Activated T-cell treated with anti-CD3 and anti-CD28 coated beads, Interleukin-2, amount 50 U/mL, for 72 hours (primary cell): ENCODE measurements at regions not wholly inside any gene's neighbourhood (a gene's known extent, or its start where the extent isn't known, plus 50 kb on each side); places are given as distances from the start of the nearest gene placed in this dataset.
"Not testable (repeated sequence)": the region's sequence is repeated elsewhere in the genome, so short reads cannot be mapped to it uniquely, and the experiment has no call there.

Experiments
- ATAC-seq, 2 donors: fragments of 150-1000 bp; cut with Tn5 transposase; replicated peaks in 1 of 2; 2 replicates each; pipeline ENCODE4 v1.10.0; 2021; ENCODE audit warnings: moderate library complexity in 2 of 2, mild to moderate bottlenecking in 1 of 2
- DNase-seq, 2 donors: peaks; one replicate each; pipeline ENCODE4 v3.0.0; 2021 to 2022; ENCODE audit warnings: mixed read lengths in 1 of 2
- H3K27ac Mint-ChIP-seq: one replicate; pipeline ENCODE4 v1.8.0; 2022; ENCODE audit warnings: mild to moderate bottlenecking, moderate library complexity, mixed read lengths
- H3K27me3 Mint-ChIP-seq: one replicate; pipeline ENCODE4 v1.8.0; 2022; ENCODE audit warnings: low read depth, mixed read lengths
- H3K36me3 Mint-ChIP-seq, 2 donors: one replicate each; pipeline ENCODE4 v1.8.0; 2022; ENCODE audit warnings: mixed read lengths in 2 of 2, mild to moderate bottlenecking in 1 of 2; ENCODE audit not compliant: insufficient read depth in 2 of 2
- H3K4me1 Mint-ChIP-seq: one replicate; pipeline ENCODE4 v1.8.0; 2022; ENCODE audit warnings: low read depth, mixed read lengths
- H3K4me3 Mint-ChIP-seq, 2 donors: one replicate each; pipeline ENCODE4 v1.8.0; 2022; ENCODE audit warnings: mild to moderate bottlenecking in 2 of 2, mixed read lengths in 2 of 2, moderate library complexity in 2 of 2
- H3K9me3 Mint-ChIP-seq, 2 donors: one replicate each; pipeline ENCODE4 v1.8.0; 2022; ENCODE audit warnings: mixed read lengths in 2 of 2

DNA sequence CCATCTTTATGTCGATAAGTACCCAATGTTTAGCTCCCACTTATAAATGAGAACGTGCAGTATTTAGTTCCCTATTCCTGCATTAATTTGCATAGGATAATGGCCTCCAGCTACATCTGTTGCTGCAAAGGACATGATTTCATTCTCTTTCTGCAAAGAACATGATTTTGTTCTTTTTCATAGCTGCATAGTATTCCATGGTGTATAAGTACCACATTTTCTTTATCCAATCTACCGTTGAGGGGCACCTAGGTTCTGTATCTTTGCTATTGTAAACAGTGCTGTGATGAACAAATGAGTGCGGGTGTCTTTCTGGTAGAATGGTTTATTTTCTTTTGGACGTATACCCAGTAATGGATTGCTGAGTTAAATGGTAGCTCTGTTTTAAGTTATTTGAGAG is 63.0 kb downstream of the HLX start:
- Mint-ChIP-seq H3K27me3 (no peaks in the 10 kb centered on the region), H3K9me3 (peaks cover 0 to 7% of the 10 kb centered on the region in 2 donors), H3K4me1 (no peaks in the 10 kb centered on the region), H3K27ac (no peak overlapping the region), H3K36me3 (peaks cover 0 to 2% of the 10 kb centered on the region in 2 donors), H3K4me3 (no peak overlapping the region)
- ATAC-seq (no peak), DNase-seq (no peak)

DNA sequence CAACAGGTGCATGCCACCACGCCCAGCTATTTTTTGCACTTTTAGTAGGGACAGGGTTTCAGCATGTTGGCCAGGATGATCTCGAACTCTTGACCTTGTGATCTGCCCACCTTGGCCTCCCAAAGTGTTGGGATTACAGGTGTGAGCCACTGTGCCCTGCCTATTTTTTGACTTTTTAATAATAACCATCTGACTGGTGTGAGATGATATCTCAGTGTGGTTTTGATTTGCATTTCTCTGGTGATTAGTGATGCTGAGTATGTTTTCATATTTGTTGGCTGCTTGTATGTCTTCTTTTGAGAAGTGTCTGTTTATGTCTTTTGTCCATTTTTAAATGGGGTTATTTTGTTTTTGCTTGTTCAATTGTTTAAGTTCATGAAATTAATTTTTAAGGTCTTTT is 63.7 kb downstream of the HLX start:
- not testable (repeated sequence) for H3K27ac Mint-ChIP-seq, ATAC-seq, H3K9me3 Mint-ChIP-seq, H3K4me3 Mint-ChIP-seq, H3K27me3 Mint-ChIP-seq, H3K4me1 Mint-ChIP-seq, DNase-seq, H3K36me3 Mint-ChIP-seq

DNA sequence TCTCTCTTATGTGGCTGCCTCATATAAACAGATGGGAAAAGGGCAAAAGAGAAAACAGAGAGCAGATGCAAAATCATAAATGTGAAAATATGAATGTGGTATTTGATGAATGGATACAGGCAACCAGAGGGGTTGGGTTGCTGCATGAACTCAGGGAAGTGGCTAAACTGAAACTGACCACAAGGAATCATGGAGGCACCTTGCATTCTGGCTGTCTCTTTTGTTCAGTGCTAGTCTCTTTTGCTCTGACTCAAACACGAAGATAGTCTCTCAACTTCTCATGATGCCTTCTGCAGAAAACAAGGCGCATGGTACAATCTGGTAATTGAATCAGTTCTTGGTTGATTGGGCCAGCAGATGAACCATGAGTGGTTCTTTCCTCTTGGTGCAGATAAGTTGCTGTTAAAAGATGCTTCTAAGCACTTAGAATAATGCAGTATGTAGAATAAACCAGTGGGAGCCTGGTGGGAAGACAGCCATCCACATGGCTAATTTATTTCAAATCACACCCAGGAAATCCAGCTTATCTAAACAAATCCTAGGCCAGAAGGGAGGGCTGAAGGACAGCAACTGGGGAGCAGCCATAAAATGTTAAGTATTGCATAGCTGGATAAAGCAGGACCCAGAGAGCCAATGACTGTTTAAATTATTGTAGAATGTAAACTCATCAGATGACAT is 64.2 kb downstream of the HLX start:
- Mint-ChIP-seq H3K27ac (no peak overlapping the region), H3K4me1 (no peaks in the 10 kb centered on the region), H3K4me3 (no peak overlapping the region), H3K27me3 (no peaks in the 10 kb centered on the region), H3K9me3 (peaks cover 0 to 7% of the 10 kb centered on the region in 2 donors), H3K36me3 (peaks cover 0 to 2% of the 10 kb centered on the region in 2 donors)
- DNase-seq (no peak), ATAC-seq (no peak)

DNA sequence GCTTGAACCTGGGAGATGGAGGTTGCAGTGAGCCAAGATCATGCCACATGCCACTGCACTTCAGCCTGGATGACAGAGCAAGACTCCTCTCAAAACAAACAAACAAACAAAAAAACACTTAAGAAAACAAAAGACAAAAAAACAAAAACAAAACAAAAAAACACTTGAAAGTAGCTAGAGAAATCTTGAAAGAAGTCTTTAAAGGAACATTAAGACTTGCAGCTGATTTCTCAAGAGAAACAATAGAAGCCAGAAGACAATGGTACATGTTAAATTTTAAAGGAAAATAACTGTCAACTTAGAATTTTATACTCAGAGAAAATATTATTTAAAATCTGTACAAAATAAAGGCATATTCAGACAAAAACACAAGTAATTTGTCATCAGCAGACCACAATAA is 71.3 kb downstream of the HLX start:
- no peak overlapping the region for H3K27ac Mint-ChIP-seq
- no peaks in the 10 kb centered on the region for H3K4me1 Mint-ChIP-seq
- H3K4me3 Mint-ChIP-seq, result no peak overlapping the region
- peaks cover 2 to 9% of the 10 kb centered on the region in 2 donors for H3K9me3 Mint-ChIP-seq
- DNase-seq (no peak), ATAC-seq (no peak)
- no peaks in the 10 kb centered on the region for H3K27me3 Mint-ChIP-seq
- H3K36me3 Mint-ChIP-seq, result peaks cover 2% of the 10 kb centered on the region in 2 donors

DNA sequence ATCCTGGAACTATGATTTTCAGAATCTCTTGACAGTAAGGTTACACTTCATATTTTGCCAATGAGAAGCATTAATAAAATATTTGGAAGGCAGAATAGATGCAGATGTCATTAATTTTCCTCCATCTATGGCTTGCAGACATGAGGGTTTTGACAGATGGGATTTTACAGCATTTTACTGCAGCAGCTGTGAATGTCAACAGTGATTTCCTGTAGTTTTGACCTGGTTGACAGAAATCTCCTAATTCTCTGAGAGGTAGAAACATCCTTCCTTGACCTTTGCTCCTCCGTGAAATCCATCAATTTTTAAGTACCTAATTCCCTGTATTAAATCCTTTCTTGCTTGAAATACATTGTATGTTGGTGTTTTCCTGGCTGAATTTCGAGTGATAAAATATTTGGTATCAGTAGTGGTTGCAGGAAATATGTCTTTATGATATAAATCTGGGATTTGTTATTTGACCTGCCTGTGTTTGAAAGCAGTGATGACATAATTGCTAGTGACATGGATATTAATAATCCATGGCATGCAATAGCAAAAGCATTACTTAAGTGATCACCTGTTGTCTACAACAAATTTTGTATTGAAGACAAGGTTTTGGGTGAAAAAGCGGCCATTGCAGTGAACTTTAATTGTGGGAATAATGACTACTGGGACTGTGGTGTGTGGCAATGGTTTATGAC is 73.9 kb downstream of the HLX start:
- peaks cover 2% of the 10 kb centered on the region in 2 donors for H3K36me3 Mint-ChIP-seq
- no peaks in the 10 kb centered on the region for H3K4me1 Mint-ChIP-seq
- DNase-seq (no peak), ATAC-seq (no peak)
- H3K27ac Mint-ChIP-seq, result no peak overlapping the region
- peaks cover 2 to 7% of the 10 kb centered on the region in 2 donors for H3K9me3 Mint-ChIP-seq
- H3K27me3 Mint-ChIP-seq, result no peaks in the 10 kb centered on the region
- H3K4me3 Mint-ChIP-seq, result no peak overlapping the region

DNA sequence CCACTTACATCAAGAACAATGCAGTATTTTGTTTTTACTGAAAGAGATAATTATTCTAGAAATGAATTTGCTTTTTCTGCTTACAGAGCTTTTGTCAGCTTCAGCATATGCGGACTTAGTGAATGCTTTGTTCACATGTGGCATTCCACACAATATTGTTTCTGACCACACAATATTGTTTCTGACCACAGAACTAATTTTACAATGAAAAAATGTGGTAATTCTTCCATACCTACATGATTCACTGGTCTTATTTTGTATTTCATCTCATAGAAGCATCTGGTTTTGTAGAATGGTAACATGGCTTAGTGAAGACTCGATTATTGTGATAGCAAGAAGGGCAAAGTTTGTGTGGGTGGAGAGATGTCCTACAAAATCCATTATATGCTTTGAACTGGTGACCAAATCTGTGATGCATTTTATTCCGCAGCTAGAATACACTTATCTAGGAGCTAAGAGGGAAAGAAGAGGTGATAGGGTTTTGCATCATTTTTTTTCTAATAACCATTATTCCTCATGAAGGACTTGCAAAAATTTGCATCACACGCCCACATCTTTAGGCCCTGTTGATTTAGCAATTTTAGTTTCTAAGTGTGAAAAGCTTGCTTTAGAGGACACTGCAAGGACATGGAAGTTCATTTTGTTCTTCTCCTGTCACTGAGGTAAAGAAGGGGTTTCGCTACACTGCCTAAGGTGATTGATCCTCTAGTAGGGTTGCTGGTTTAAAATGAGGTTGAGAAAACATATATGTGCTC is 75.3 kb downstream of the HLX start:
- ATAC-seq (no peak), DNase-seq (no peak)
- H3K4me1 Mint-ChIP-seq, result no peaks in the 10 kb centered on the region
- no peaks in the 10 kb centered on the region for H3K27me3 Mint-ChIP-seq
- no peak overlapping the region for H3K27ac Mint-ChIP-seq
- peaks cover 2 to 8% of the 10 kb centered on the region in 2 donors for H3K9me3 Mint-ChIP-seq
- no peak overlapping the region for H3K4me3 Mint-ChIP-seq
- H3K36me3 Mint-ChIP-seq, result peaks cover 2% of the 10 kb centered on the region in 2 donors

DNA sequence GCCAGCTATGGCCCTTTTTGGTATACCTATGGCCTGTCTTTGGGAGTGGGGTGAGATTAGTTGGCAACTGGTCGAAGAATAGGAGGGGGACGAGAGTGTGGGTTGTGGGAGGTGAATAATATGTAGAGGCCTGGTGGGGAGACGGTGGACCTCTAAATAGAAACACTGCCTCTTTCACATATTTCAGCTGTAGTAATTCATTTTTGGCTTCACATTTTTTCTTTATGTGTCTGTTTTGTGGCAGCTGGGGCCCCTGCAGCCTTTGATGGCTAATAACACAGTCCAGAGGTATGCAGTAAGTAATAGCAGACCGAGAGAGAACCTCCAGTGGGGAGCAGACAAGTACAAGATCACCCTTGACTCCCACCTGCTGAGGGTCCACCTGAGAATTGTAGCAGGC is 75.9 kb downstream of the HLX start:
- H3K27ac Mint-ChIP-seq, result no peak overlapping the region
- peaks cover 0 to 2% of the 10 kb centered on the region in 2 donors for H3K36me3 Mint-ChIP-seq
- H3K4me1 Mint-ChIP-seq, result no peaks in the 10 kb centered on the region
- ATAC-seq (no peak), DNase-seq (no peak)
- H3K4me3 Mint-ChIP-seq, result no peak overlapping the region
- peaks cover 0 to 4% of the 10 kb centered on the region in 2 donors for H3K9me3 Mint-ChIP-seq
- H3K27me3 Mint-ChIP-seq, result no peaks in the 10 kb centered on the region

DNA sequence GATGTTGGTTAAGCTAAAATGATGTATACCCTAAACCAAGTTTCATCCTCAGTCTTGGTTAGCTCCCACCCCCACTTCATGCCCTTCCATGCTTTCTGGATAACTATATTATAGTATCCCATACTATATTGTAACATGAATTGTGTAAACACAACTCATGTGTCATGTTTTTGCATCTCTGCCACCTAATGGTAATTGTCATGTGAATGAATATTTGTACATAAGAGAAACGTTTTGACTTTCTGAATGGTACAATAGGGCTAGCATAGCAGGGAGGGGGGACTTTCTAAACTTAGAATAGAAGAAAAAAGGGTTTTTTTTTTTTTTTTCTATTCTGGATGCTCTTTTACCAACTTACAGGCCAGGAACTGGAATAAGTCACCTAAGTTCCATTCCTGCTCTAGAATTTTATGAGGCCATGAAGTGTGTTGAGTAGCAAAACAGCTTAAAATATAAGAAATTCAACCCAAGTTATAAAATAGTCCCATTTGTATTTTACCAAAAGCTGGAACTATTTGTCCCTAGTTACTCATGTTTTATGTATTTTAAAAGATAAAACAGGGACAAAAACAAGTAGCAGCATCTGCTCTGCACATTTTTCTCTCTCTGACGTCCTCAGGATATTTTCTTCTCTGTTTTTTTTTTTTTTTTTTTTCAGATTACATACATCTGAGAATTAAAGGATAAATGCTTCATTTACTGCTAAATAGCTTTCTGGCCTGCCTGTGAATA is 77.4 kb downstream of the HLX start:
- Mint-ChIP-seq H3K27me3 (no peaks in the 10 kb centered on the region), H3K27ac (no peak overlapping the region), H3K4me1 (no peaks in the 10 kb centered on the region), H3K36me3 (no peaks in the 10 kb centered on the region), H3K9me3 (peaks cover 0 to 1% of the 10 kb centered on the region in 2 donors), H3K4me3 (no peak overlapping the region)
- no peak for ATAC-seq
- no peak for DNase-seq

DNA sequence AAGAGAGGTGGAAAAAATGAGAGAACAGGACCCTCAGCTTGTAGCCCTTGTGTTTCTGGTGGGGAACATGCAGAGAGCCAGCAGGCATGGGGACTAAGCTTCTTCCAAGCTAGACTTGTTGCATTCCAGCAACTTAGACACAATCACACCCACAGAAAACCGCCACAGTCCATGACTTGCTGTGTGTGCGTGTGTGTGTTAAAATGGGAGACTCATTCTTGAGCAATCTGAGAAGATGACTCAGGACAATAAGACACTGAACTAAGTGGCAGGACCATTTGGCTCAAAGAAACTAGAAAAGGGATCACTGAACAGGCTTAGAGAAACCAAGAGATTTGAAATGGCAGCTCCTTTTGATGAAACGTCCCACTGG is 78.0 kb downstream of the HLX start:
- H3K9me3 Mint-ChIP-seq, result peaks cover 0 to 1% of the 10 kb centered on the region in 2 donors
- ATAC-seq, result no peak
- H3K27me3 Mint-ChIP-seq, result no peaks in the 10 kb centered on the region
- no peaks in the 10 kb centered on the region for H3K4me1 Mint-ChIP-seq
- H3K4me3 Mint-ChIP-seq, result no peak overlapping the region
- no peak for DNase-seq
- H3K36me3 Mint-ChIP-seq, result no peaks in the 10 kb centered on the region
- H3K27ac Mint-ChIP-seq, result no peak overlapping the region

DNA sequence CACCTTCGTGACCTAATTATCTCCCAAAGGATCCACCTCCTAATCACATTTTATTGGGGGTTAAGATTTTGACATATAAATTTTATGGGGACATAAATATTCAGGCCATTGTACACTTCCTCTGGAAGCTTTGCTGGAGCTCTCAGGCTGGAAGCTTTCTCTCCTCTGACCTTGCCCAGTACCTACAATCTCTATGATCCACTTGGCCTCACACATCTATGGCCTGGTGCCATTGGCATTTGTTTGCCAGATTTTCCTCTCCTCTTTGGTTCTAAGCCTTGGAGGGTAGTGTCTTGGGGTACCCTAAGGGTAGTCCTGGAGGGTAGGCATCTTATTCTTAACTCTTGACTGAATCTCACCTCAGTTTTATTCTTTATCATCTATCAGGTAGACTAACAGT is 79.0 kb downstream of the HLX start:
- no peaks in the 10 kb centered on the region for H3K36me3 Mint-ChIP-seq
- H3K4me1 Mint-ChIP-seq, result no peaks in the 10 kb centered on the region
- peaks cover 0 to 1% of the 10 kb centered on the region in 2 donors for H3K9me3 Mint-ChIP-seq
- no peaks in the 10 kb centered on the region for H3K27me3 Mint-ChIP-seq
- no peak overlapping the region for H3K27ac Mint-ChIP-seq
- DNase-seq, result no peak
- H3K4me3 Mint-ChIP-seq, result no peak overlapping the region
- no peak for ATAC-seq

DNA sequence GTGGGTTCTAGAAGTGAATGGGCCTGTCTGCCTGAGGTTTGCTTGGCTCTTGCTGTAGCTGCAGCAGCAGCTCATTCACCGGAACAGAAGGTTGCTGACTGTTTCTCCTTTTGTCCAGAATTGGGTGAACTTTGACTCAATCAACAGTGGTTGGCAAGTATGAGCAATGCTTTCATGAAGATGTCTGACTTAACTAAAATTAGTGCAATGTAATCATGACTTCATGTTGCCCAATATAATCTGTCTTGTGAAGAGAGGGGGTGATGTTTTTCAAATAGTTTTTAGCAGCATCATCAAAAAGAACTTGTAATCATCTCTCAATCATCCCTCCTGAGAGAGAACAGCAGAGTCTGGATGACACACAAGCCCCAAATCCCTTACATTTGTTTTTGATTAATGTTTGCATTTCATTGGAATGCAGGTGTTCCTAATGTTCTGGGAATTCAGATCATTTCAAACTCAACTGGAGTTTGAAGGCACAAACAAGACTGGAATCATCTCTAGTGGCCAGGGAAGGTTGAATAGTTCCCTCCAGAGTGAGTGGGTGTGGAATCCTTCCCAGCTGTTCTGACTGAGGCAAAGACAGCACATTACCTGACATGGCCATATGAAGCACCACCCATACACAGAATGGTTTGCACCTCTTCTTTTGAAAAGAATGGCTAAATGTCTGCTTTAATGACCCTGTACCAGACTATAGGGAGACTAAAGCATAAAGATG is 82.9 kb downstream of the HLX start:
- H3K36me3 Mint-ChIP-seq, result no peaks in the 10 kb centered on the region
- no peaks in the 10 kb centered on the region for H3K27me3 Mint-ChIP-seq
- DNase-seq (no peak), ATAC-seq (no peak)
- H3K27ac Mint-ChIP-seq, result no peak overlapping the region
- no peaks in the 10 kb centered on the region for H3K4me1 Mint-ChIP-seq
- H3K4me3 Mint-ChIP-seq, result no peak overlapping the region
- peaks cover 1 to 7% of the 10 kb centered on the region in 2 donors for H3K9me3 Mint-ChIP-seq

DNA sequence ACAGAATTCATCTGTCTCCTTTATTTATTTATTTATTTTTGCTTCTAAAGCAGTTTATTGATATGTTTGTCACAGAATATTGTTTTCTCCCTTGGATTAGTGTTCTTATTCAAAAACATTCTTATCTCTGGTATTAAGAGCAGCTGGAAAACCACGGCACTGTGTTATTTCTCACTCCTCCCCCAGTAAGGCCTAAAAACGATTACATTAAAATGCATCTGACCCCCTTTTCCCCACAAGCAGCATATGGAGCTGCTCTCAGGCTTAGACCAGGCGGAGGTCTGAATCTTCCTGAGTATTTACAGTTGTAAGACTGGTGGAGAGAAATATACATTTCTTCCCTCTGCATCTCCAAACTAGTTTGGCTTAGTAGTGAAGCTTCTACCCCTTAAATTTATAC is 86.8 kb downstream of the HLX start:
- Mint-ChIP-seq H3K27me3 (no peaks in the 10 kb centered on the region), H3K36me3 (no peaks in the 10 kb centered on the region), H3K9me3 (peaks cover 4 to 7% of the 10 kb centered on the region in 2 donors), H3K4me1 (no peaks in the 10 kb centered on the region), H3K27ac (no peak overlapping the region), H3K4me3 (no peak overlapping the region)
- DNase-seq (no peak), ATAC-seq (no peak)
